Inflammatory macrophage treated with lipopolysaccharide for 4 hours (primary cell): ENCODE measurements at regions not wholly inside any gene's neighbourhood (a gene's known extent, or its start where the extent isn't known, plus 50 kb on each side); places are given as distances from the start of the nearest gene placed in this dataset.
"Not testable (repeated sequence)": the region's sequence is repeated elsewhere in the genome, so short reads cannot be mapped to it uniquely, and the experiment has no call there.

Experiments
- DNase-seq: peaks from one replicate; pipeline ENCODE4 v3.0.0-alpha.2; 2020

- DNase-seq = no peak
These were observed 203.1 kb upstream of the AUTS2 start for GRCh38 chr7:69395061-69395714.

GRCh38 chr7:69398986-69399385 is 199.3 kb upstream of the AUTS2 start:
- DNase-seq = peak; percentile 89

GRCh38 chr7:69399401-69399800 is 198.9 kb upstream of the AUTS2 start:
- peak; percentile 92 for DNase-seq

GRCh38 chr7:69402696-69403095 is 195.6 kb upstream of the AUTS2 start:
- DNase-seq = no peak

GRCh38 chr7:69403169-69403568 is 195.1 kb upstream of the AUTS2 start:
- DNase-seq = peak; percentile 26

GRCh38 chr7:69411018-69411417 is 187.3 kb upstream of the AUTS2 start:
- DNase-seq = peak; percentile 13

GRCh38 chr7:69411466-69411865 is 186.8 kb upstream of the AUTS2 start:
- DNase-seq = no peak

GRCh38 chr7:69412331-69413146 is 185.7 kb upstream of the AUTS2 start:
- DNase-seq = peak; percentile 93

GRCh38 chr7:69414555-69414954 is 183.7 kb upstream of the AUTS2 start:
- DNase-seq = no peak

- no peak for DNase-seq
These were observed 179.2 kb upstream of the AUTS2 start for GRCh38 chr7:69418869-69419670.

- no peak for DNase-seq
These were observed 178.3 kb upstream of the AUTS2 start for GRCh38 chr7:69419934-69420333.

GRCh38 chr7:69422574-69422985 is 175.7 kb upstream of the AUTS2 start:
- DNase-seq = no peak

GRCh38 chr7:69426705-69427104 is 171.6 kb upstream of the AUTS2 start:
- no peak for DNase-seq

- no peak for DNase-seq
These were observed 170.2 kb upstream of the AUTS2 start for GRCh38 chr7:69428089-69428488.

GRCh38 chr7:69429911-69430383 is 168.3 kb upstream of the AUTS2 start:
- DNase-seq = no peak

GRCh38 chr7:69430384-69431021 is 167.8 kb upstream of the AUTS2 start:
- DNase-seq = no peak

GRCh38 chr7:69431626-69432025 is 166.6 kb upstream of the AUTS2 start:
- DNase-seq = no peak

- DNase-seq = not testable (repeated sequence)
These were observed 166.0 kb upstream of the AUTS2 start for GRCh38 chr7:69432276-69432675.

- DNase-seq = peak; percentile 86
These were observed 165.2 kb upstream of the AUTS2 start for GRCh38 chr7:69433081-69433480.

GRCh38 chr7:69434398-69434815 is 163.9 kb upstream of the AUTS2 start:
- DNase-seq = peak; percentile 15

GRCh38 chr7:69435711-69436110 is 162.6 kb upstream of the AUTS2 start:
- DNase-seq = no peak

GRCh38 chr7:69436946-69437345 is 161.3 kb upstream of the AUTS2 start:
- peak; percentile 27 for DNase-seq
